Suprapubic skin (tissue), 4 donors: ENCODE measurements at regions not wholly inside any gene's neighbourhood (a gene's known extent, or its start where the extent isn't known, plus 50 kb on each side); places are given as distances from the start of the nearest gene placed in this dataset.

Experiments used
- DNase-seq, 2 donors: peaks; one replicate each; pipeline ENCODE4 v3.0.0-alpha.2; 2019; ENCODE audit warnings: low spot score in 2 of 2
- H3K27ac ChIP-seq: fragments of 200-600 bp; sonication (generic); one replicate; pipeline ENCODE4 v1.5.1; 2019
- H3K27me3 ChIP-seq: fragments of 200-600 bp; sonication (generic); one replicate; pipeline ENCODE4 v1.5.1; 2019
- H3K36me3 ChIP-seq: fragments of 200-600 bp; sonication (generic); one replicate; pipeline ENCODE4 v1.5.1; 2019
- H3K4me1 ChIP-seq: fragments of 200-600 bp; sonication (generic); one replicate; pipeline ENCODE4 v1.5.1; 2019
- H3K4me3 ChIP-seq: fragments of 200-600 bp; sonication (generic); one replicate; pipeline ENCODE4 v1.5.1; 2019; ENCODE audit warnings: mild to moderate bottlenecking
- H3K9me3 ChIP-seq: fragments of 200-600 bp; sonication (generic); one replicate; pipeline ENCODE4 v1.5.1; 2019
- CTCF ChIP-seq, 2 donors: fragments of 200-600 bp in 1 of 2; fragments of 450-650 bp in 1 of 2; sonication (generic) in 1 of 2; IDR thresholded peaks; one replicate each; pipeline ENCODE4 v1.5.1; 2016 to 2019; ENCODE audit warnings: antibody characterized with exemption in 2 of 2, mild to moderate bottlenecking in 1 of 2, moderate library complexity in 1 of 2
- EP300 ChIP-seq: sonication (generic); formaldehyde crosslinking; IDR thresholded peaks from one replicate; pipeline ENCODE4 v1.6.1; 2017; ENCODE audit warnings: antibody characterized with exemption
- POLR2A ChIP-seq, 2 donors: fragments of 450-650 bp; IDR thresholded peaks; one replicate each; pipeline ENCODE4 v1.6.1; 2017; ENCODE audit warnings: antibody characterized with exemption in 2 of 2, mild to moderate bottlenecking in 2 of 2, moderate library complexity in 2 of 2
- POLR2AphosphoS5 ChIP-seq, 3 donors: sonication (generic); formaldehyde crosslinking; IDR thresholded peaks; one replicate each; pipeline ENCODE4 v1.6.1; 2017; ENCODE audit warnings: antibody characterized with exemption in 3 of 3
- WGBS: methylation state at CpG from one replicate; pipeline ENCODE4 v1.1.5; 2018; 5-methylcytosine and 5-hydroxymethylcytosine counted together

GRCh38 chr3:180820400-180820799, 92.1 kb upstream of the FXR1 start:
- no peak for DNase-seq
- 94% methylated on average over 9 of the region's 15 CpGs for WGBS

GRCh38 chr3:180825964-180826363, 86.5 kb upstream of the FXR1 start:
- no peak for TF ChIP-seq POLR2AphosphoS5 (IDR thresholded peaks at IDR 0.05)
- no peak for TF ChIP-seq POLR2A (IDR thresholded peaks at IDR 0.05)
- no peak for TF ChIP-seq EP300
- no peak for TF ChIP-seq CTCF (IDR thresholded peaks at IDR 0.05)
- Histone ChIP-seq H3K27ac (no peak overlapping the region), H3K36me3 (no peaks in the 10 kb centered on the region), H3K9me3 (no peaks in the 10 kb centered on the region), H3K4me1 (no peaks in the 10 kb centered on the region), H3K4me3 (no peak overlapping the region), H3K27me3 (no peaks in the 10 kb centered on the region)
- DNase-seq = no peak
- WGBS = 74% methylated on average over 2 of the region's 2 CpGs

More at GRCh38 chr3:180820400-180820799, 92.1 kb upstream of the FXR1 start:
- H3K9me3 ChIP-seq = no peaks in the 10 kb centered on the region
- no peaks in the 10 kb centered on the region for H3K4me1 ChIP-seq
- H3K27me3 ChIP-seq = no peaks in the 10 kb centered on the region
- H3K4me3 ChIP-seq = no peak overlapping the region
- no peaks in the 10 kb centered on the region for H3K36me3 ChIP-seq
- TF ChIP-seq POLR2A (IDR thresholded peaks at IDR 0.05) = no peak
- no peak for TF ChIP-seq CTCF (IDR thresholded peaks at IDR 0.05)
- TF ChIP-seq POLR2AphosphoS5 (IDR thresholded peaks at IDR 0.05) = no peak
- no peak for TF ChIP-seq EP300
- no peak overlapping the region for H3K27ac ChIP-seq

- DNase-seq = no peak
- H3K36me3 ChIP-seq = no peaks in the 10 kb centered on the region
- no peaks in the 10 kb centered on the region for H3K9me3 ChIP-seq
- no peak overlapping the region for H3K27ac ChIP-seq
- no peaks in the 10 kb centered on the region for H3K27me3 ChIP-seq
- H3K4me3 ChIP-seq = no peak overlapping the region
- TF ChIP-seq POLR2A (IDR thresholded peaks at IDR 0.05) = no peak
- TF ChIP-seq POLR2AphosphoS5 (IDR thresholded peaks at IDR 0.05) = no peak
- TF ChIP-seq EP300 = no peak
- no peak for TF ChIP-seq CTCF (IDR thresholded peaks at IDR 0.05)
- H3K4me1 ChIP-seq = no peaks in the 10 kb centered on the region
- WGBS = 74% methylated on average over 3 of the region's 3 CpGs
Observed at GRCh38 chr3:180827171-180827570, 85.3 kb upstream of the FXR1 start.

GRCh38 chr3:180828001-180828720, 84.3 kb upstream of the FXR1 start:
- Histone ChIP-seq H3K4me3 (no peak overlapping the region), H3K4me1 (no peaks in the 10 kb centered on the region), H3K27ac (no peak overlapping the region), H3K36me3 (no peaks in the 10 kb centered on the region), H3K9me3 (no peaks in the 10 kb centered on the region), H3K27me3 (no peaks in the 10 kb centered on the region)
- DNase-seq = peak in 1 of 2 donors; percentile 53
- TF ChIP-seq POLR2AphosphoS5 (IDR thresholded peaks at IDR 0.05) (no peak), EP300 (no peak), POLR2A (IDR thresholded peaks at IDR 0.05) (no peak), CTCF (IDR thresholded peaks at IDR 0.05) (no peak)
- 97% methylated on average over 9 of the region's 36 CpGs for WGBS

GRCh38 chr3:180828723-180829408, 83.6 kb upstream of the FXR1 start:
- Histone ChIP-seq H3K27me3 (no peaks in the 10 kb centered on the region), H3K27ac (no peak overlapping the region), H3K36me3 (no peaks in the 10 kb centered on the region), H3K9me3 (no peaks in the 10 kb centered on the region), H3K4me3 (no peak overlapping the region), H3K4me1 (no peaks in the 10 kb centered on the region)
- peak in 1 of 2 donors; percentile 54 for DNase-seq
- WGBS = 91% methylated on average over 14 of the region's 43 CpGs
- TF ChIP-seq POLR2A (IDR thresholded peaks at IDR 0.05) = no peak
- TF ChIP-seq EP300 = no peak
- TF ChIP-seq POLR2AphosphoS5 (IDR thresholded peaks at IDR 0.05) = no peak
- no peak for TF ChIP-seq CTCF (IDR thresholded peaks at IDR 0.05)
